ENCODE measurements at regions not wholly inside any gene's neighbourhood (a gene's known extent, or its start where the extent isn't known, plus 50 kb on each side); places are given as distances from the start of the nearest gene placed in this dataset.

DNA sequence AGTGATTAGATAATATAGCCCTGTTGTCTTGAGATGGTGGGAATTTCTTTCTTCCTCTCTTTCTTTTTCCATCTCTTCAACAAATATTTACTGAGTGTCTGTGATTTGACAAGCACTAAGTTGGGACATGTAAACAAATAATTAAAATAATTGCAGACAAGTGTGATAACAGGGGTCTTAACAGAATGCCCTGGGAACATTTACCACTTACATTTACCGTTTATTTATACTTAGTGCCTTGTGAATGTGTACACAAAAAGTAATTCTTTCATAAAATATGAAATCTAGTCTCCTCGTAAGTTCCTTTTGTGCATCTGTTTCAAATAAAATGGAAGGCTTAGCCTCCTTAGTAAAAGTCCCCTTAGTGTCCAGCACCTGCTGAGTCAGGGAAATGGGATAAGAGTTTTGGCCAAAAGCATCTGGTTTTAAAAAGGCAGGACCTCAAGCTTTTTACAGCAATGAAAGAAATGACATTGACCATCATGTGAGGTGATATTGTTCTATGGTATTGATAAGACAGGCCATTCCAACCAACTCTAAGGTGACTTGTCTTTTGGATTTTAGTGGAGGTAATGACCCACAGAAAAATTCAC is 188.2 kb downstream of the HS3ST3B1 start:
- DNase-seq (ENCODE audit: low read depth in 2 of 2), result no peak

DNA sequence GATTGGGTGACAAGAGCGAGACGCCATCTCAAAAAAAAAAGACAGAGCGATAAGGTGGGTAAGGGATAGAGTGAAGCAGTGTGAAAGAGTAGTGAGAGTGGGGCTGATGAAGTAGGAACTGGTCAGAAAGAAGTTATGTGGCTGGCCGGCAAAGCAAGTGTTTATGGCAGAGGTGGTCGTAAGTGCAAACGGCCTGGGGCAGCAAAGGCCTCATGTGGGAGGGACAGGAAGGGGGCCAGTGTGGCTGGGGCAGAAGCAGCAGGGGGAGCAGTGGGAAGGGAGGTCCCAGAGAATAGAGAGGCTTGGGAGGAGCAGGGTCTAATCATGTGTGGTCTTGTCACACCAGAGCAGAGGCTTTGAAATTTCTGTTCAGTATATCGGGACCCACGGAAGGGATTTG is 186.2 kb downstream of the HS3ST3B1 start:
- DNase-seq (ENCODE audit: low read depth in 2 of 2), result no peak

DNA sequence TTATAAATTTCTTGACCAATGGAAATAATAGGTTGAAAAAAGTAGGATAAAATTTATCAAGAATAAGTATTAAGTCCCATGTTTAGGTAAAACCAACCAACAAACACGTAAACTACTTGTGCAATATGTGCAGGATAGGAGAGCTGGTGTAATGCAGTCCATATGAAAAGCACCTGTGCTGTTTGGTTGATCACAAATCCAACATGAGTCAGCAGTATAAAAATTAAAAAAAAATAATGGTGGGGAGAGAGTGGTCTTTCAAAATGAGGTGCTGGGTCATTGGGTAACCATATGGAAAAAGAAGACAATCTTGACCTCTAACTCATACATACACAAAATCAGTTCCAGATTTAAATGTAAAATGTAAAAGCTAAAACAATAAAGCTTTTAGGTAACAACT is 181.8 kb downstream of the HS3ST3B1 start:
- DNase-seq (ENCODE audit: low read depth in 2 of 2), result no peak

DNA sequence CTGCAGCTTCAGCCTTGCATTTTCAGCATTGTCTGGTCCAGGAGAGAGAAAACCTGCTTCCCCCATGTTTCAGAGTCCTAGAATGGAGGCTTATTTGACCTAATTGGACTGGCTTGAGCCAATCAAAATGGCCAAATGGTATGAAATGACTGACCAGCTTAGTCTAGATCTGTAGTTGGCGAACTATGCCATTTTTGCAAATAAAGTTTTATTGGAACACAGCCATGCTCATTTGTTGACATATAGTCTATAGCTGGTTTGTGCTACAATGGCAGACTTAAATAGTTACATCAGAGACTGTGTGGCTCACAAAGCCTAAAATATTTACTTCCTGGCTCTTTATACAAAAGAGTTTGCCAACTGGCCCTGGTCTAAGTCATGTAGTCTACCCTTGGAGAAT is 180.8 kb downstream of the HS3ST3B1 start:
- DNase-seq (ENCODE audit: low read depth in 2 of 2), result no peak

- DNase-seq (ENCODE audit: low read depth in 2 of 2), result no peak
Observed at GRCh38 chr17:14474591-14474990, 173.7 kb downstream of the HS3ST3B1 start.

- DNase-seq (ENCODE audit: low read depth in 2 of 2), result no peak
Observed at GRCh38 chr17:14471052-14471451, 170.2 kb downstream of the HS3ST3B1 start.

DNA sequence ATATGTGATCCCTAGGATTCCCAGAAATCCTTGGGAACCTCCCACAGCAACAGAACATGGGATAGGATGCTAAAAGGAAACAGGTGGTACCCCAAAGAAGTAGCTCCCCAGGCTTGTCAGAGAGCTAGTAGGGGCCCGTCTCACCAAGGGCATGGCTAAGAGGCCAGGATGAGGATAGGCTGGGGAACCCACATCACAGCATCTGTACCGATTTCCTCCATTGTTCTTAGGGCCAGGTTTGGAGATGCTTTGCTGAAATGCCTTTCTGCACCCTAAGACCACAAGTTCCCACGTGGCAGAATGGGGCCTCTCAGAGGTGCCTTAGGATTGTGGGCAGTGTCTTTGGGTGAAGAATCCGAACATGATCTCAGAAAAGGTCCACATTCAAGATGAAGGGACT is 169.5 kb downstream of the HS3ST3B1 start:
- DNase-seq (ENCODE audit: low read depth in 2 of 2), result no peak

DNA sequence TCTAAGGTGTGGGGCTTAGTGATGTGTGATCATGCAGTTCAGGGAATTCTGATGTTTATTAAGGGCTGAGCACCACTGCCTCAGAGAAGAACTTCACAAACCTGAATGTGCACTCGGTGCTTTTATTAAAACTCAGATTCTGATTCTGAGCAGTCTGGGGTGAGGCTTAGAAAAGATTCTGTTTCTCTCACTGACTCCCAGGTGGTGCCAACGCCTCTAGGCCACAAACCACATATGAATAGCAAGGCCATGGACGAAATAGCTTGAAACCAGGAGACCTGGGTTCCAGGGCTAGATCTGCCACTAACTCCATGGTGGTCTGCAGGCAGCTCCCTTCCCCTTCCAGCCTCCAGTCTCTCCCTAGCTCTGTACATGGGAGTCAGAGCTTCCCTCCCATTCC is 169.1 kb downstream of the HS3ST3B1 start:
- DNase-seq (ENCODE audit: low read depth in 2 of 2), result no peak

DNA sequence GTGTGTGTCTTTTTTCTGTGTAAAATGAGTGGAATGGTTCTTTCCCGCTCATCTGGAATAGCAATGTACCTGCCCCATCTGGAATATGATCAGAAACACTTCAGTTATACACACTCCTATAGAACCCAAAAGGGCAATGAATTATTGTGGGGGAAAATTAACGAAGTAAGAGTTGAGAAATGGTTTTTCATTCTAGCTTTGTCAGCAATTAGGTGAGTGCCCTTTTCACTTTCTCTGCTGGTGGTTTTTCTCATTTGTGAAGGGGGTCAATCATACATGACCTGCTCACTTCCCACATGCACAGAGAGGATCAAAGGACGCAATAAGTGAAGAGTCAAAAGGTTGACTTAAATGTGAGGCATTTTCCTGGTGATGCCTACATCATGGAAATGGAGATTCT is 168.0 kb downstream of the HS3ST3B1 start:
- no peak for DNase-seq (ENCODE audit: low read depth in 2 of 2)

DNA sequence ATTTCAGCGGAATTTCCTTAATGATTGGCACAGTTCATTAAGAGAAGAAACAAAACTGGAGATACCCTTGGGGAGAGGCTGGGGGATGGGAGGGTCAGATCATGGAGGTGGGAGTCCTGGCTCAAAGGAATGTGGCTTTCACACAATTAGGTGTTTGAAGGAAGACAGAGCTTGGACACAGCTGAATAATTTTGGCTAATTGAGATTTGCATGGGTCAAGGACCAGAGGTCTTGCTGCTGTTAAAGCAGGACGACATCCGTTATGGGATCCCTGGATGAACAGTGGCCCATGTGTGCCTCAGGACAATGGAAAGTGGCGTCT is 160.3 kb downstream of the HS3ST3B1 start:
- no peak for DNase-seq (ENCODE audit: low read depth in 2 of 2)

- no peak for DNase-seq (ENCODE audit: low read depth in 2 of 2)
Observed at GRCh38 chr17:14460516-14461226, 159.8 kb downstream of the HS3ST3B1 start.

DNA sequence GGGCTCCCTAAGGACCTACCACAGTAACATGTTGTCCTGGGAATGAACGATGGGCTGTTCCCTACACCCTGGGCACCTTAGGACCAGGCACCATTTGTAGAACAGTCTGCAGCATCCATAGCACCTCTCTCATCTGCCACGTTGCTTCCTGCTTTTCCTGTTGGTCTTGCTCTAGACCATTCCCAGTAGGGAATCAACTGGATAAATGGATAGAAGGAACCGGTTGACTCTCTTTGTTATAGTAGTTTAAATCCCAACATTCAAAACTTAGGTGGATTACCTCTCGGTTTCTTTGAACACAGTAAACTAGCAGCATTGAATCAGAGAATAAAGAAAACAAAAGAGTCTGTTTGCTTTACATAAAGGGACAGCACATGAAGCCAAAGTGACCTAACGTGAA is 159.1 kb downstream of the HS3ST3B1 start:
- no peak for DNase-seq (ENCODE audit: low read depth in 2 of 2)

DNA sequence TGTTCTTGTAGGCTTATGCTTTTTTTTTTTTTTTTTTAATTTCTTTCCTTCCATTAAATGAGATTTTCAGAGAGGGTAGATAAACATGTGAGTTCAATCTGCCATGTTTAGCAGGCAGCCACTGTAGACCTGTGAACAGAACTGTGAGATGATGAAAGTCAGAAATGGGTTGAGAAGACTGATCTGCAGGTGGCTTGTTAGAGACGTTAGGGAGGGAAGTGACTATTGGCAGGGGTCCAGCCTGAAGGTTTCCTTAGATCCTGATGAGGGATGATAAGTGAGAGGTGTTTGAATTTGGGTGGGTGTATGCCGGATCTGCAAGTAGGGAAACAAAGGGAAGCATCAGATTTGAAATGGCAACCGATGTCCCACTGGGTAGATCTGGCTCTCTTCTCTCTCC is 157.8 kb downstream of the HS3ST3B1 start:
- no peak for DNase-seq (ENCODE audit: low read depth in 2 of 2)

- DNase-seq (ENCODE audit: low read depth in 2 of 2), result no peak
Observed at GRCh38 chr17:14454746-14455145, 153.9 kb downstream of the HS3ST3B1 start.

DNA sequence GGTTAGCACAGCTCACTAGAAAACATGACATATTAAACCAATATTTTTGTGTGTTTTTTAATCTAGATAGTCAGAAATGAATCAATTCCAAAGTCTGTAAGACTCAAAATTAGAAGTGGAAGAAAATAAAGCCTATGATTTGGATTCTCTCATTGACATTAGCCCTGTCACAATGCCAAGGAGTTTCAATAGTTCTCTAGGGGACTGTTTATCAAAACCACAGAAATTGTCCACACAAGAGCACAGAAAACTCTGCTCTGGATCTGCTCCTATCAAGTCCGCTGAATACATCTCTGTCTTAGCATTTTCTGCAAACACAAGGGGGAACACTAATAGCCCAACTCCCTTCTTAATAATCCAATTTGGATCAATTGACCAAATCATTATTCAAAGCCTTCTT is 152.0 kb downstream of the HS3ST3B1 start:
- DNase-seq (ENCODE audit: low read depth in 2 of 2), result no peak

DNA sequence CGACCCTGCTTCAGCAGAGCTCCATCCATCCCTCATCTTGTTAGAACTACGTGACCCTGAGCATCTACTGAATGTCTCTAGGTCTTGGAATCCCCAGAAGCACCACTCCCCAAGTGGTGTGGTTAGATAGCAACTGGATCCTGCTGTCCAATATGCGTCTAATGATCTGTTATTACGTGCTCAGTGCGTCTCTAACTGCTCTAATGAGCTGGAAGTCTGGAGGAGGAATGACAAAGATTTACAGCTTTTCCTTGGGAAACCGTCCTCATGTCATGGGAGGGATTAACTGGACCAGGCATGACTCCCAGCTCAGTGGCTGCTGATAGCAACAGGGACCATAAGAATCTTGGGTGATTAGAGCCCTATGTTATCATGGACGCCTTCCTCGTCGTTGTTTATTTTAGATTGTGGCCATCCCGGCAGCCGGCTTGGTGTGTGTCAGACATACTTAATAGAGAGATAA is 150.9 kb downstream of the HS3ST3B1 start:
- no peak for DNase-seq (ENCODE audit: low read depth in 2 of 2)

- no peak for DNase-seq (ENCODE audit: low read depth in 2 of 2)
Observed at GRCh38 chr17:14448818-14449217, 147.9 kb downstream of the HS3ST3B1 start.

- no peak for DNase-seq (ENCODE audit: low read depth in 2 of 2)
Observed at GRCh38 chr17:14446825-14447224, 145.9 kb downstream of the HS3ST3B1 start.

DNA sequence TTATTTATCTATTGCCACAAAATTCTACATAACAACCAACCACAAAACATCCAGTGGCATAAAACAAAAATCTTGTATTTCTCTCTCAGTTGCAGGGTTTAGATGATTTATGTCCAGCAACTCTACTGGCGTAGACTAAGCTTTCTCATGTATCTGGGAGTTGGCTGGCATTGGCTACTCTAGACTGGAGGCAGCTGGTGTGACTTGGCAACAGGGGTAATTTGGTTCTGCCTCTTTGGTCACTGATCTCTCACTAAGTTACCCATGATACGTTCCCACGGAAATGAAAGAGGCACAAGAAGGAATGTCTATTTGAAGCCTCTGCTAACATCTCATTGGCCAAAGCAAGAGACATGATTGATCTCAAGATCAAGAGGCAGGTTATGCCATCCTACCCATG is 144.0 kb downstream of the HS3ST3B1 start:
- no peak for DNase-seq (ENCODE audit: low read depth in 2 of 2)

DNA sequence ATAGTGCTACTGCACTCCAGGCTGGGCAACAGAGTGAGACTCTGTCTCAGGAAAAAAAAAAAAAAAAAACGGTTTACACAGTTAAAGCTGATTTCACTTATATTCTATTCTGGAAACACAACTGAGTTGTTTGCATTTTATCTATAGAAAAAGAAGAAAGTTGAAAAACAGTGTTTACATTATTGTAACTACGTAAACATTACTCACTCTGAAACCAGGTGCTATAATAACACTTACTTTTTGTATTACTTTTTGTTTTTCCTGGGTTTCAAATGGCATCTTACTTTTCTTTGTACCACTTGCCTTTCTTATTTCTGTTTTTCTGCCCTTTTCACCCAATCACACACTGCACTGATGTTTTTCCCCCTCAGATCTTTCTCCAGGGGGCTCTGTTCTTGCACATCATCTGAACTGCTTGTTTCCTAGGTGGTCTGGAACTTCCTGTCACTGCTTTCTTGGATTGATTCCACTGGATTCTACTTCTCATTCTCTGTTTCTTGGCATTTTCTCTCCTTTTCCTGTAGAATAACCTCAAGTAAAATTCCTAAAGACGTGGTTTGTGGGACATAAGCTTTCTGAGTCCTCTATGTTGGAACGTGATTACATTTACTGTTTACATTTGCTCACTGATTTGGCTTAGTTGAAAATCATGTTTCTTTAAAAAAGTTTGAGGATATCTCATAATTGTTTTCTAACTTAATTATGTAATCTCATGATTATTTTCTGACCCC is 142.1 kb downstream of the HS3ST3B1 start:
- DNase-seq (ENCODE audit: low read depth in 2 of 2), result no peak

GRCh38 chr17:14437176-14437575 is 136.3 kb downstream of the HS3ST3B1 start:
- no peak for DNase-seq (ENCODE audit: low read depth in 2 of 2)

DNA sequence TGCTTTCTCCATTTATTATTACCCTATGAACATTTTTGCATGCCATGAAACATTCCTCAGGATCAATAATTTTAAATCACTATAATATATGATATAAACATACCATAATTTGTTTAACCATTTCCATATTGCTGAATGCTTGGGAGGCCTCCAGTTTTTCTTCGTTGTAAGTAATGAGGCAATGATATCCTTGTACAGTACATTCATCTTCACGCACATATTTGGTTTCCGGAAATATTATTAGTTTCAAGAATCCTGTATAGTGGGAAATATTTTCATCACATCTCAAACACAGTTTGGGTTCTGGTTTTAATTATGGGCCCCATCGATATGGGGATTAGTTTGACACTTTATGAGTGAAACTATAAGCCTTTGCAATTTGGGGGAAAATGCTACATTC is 135.4 kb downstream of the HS3ST3B1 start:
- DNase-seq (ENCODE audit: low read depth in 2 of 2), result no peak

DNA sequence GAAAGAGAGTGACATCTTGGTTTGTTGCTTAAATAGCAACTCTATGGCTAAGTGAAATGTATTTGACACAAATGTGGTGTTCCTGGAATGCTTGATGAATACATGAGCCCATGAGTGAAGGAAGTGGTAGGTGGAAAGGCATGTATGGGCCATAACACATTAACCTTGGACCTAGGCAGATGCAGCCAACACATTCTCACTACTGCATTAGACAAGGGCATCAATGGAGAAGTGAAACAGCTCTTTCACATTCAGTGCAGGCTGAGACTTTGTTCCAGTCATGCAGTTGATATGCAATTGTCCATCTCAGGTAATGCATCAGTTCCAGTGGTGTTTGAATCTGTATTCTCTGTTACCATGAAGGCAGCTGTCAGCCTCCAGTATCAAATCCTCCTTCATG is 133.6 kb downstream of the HS3ST3B1 start:
- DNase-seq (ENCODE audit: low read depth in 2 of 2), result no peak
